GM18873 (cell line): ENCODE measurements at regions not wholly inside any gene's neighbourhood (a gene's known extent, or its start where the extent isn't known, plus 50 kb on each side); places are given as distances from the start of the nearest gene placed in this dataset.
"Not testable (repeated sequence)": the region's sequence is repeated elsewhere in the genome, so short reads cannot be mapped to it uniquely, and the experiment has no call there.

ENCODE experiments used
- ATAC-seq: cut with Tn5 transposase; IDR thresholded peaks from one replicate; pipeline ENCODE4 v1.9.1; 2021; ENCODE audit warnings: mild to moderate bottlenecking, moderate library complexity, moderate number of reproducible peaks; ENCODE audit not compliant: unreplicated experiment, low FRiP score

DNA sequence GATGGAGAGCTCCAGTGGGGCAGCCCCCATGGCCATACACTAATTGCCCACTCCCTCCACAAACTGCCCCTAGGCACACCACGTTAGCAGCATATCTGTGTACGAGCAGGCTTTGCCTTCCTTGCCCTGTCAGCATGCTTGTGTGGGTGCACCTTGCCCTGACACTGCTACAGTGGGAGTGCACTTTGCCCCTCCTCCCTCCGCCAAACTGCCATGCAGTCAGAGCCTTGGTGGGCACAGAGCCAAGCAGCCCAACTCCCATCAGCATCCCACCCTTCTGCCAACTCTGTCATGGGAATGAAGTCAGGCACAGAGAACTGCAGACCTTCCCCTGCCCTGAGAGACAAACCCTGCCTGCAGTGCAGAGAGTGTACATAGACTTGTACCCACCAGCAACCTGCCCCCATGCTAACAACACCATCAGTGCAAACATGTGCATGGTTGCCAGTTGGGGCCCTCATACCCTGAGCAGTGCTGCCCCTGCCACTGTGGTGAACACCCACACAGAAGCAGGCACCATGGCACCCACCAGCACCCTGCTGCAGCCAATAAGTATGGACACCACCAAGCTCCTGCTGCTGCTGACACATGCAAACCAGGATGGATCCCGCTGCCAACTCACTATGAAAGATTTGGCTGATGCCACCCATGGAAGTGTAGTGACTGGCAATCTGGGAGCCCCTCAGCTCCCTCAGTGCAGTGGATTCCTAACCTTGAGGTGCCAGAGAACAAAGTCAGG, 1197.7 kb upstream of the CELF2 start:
- no peak for ATAC-seq

DNA sequence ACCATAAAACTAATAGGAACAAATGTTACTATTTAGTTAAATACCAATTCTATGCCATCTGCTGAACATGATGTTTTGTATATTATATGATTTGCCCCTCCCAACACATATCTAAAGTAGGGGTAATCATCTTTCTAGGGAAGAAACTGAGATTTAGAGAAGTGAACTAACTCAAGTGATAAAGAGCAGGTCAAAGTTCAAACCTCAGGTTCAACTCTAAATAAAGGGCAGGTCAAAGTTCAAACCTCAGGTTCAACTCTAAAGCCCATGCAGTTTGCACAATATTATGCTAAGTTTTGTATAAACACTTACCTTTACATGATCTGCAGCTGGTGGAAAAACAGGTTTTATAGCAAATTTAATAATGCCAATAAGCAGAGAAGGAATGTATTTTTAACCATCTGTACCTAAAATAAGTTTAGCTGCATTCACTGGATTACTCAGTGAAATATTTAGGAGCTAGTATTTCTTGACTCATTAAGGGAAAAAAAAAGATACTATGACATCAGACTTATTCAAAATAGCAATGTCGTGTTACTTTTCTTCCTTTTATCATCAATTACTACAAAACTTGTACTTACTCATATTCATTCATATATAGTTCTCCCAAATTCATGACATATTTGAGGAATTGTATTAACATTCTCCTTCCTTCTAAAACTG, 1194.3 kb upstream of the CELF2 start:
- no peak for ATAC-seq

DNA sequence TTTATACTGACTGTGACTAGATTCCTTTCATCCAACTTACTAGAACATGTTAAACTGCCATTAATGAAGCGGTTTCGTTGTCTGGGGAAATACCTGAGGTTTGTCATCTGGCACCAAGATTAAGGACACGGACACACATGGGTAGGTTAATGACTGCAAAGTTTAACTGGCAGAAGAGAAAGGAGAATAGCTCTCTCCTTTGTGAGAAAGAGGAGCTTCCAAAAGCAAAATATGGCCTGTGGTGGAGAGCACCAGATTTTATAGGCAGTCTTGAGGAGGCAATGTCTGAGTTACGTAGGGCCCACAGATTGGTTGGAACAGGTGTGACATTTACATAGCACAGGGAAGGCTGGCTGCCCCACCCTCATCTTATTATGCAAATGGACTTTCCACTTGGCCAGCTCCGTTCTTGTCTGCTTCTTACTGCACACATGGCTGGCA, 1193.0 kb upstream of the CELF2 start:
- no peak for ATAC-seq

DNA sequence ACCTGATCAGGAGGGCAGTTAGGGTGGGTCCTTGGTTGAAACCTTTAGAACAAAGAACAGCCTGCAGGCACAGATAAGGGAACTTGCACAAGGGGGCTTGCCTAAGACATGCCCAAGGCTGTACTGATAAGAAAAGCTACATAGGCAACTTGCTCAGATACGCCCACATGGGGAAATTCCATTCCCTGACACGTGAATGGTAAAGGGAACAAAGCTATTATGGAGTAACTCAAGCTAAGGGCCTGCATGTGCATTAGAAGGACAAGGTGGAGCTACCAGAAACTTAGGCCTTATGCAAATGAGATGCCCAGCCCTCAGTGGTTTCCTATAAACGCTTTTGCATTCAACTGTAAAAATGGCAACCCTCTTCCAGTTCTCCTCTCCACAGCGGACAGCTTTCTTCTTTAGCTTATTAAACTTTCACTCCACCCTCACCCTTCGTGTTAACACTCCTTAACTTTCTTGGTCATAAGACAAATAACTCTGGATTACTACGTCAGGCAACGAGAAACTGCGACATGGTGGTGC, 1192.1 kb upstream of the CELF2 start:
- no peak for ATAC-seq

DNA sequence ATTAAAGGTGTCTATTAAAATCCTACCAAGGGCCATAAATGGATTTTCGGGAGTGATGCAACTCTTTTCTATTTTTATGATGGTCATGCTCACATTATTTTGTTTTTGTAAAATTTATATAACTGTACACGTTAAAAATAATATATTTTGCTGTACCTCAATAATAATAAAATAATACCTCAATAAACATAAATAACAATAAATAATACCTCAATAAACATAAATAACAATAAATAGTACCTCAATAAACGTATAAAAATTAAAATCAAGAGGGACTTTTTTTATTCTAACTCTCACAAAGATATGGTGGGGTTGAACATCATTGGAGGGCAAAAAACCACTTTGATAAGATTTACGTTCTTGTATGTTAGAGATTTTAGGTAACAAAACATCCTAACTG, 1189.6 kb upstream of the CELF2 start:
- ATAC-seq = no peak

DNA sequence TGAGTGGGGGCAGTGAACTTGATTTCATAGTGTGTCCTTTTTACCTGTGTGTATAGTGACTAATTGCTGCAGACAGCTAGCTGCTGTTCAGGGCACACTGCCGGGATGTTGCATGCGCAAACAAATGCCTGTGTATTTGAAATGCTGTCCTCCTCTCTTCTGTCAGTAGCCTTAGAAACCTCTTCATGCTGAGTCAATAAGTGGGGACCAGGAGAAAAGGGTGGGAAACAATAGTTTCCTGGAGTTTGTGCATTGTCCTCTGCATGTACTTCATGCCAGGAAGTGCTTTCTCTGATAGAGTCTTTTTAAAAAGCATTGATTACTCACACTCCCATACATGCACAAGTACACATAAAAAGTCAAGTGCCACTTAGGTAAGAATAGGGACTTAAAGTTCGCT, 1183.7 kb upstream of the CELF2 start:
- ATAC-seq = no peak

DNA sequence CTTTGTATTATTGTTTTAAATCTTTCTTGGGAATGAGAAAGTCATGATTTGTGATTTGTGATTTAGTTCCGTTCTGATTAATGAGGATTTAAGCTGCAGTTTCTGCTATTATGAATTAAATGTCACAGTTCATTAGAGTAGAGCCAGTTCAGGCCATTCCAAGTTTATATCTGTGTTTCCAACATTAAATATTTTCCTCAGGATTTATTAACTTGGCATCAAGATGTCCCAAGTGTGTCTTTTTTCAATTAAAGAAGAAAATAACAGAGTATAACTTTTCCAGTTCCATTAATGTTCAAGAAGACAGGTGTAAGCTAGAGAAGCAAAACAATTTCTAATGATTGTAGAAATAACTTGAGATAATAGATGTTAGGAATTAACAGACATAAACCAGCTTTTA, 1183.2 kb upstream of the CELF2 start:
- no peak for ATAC-seq

DNA sequence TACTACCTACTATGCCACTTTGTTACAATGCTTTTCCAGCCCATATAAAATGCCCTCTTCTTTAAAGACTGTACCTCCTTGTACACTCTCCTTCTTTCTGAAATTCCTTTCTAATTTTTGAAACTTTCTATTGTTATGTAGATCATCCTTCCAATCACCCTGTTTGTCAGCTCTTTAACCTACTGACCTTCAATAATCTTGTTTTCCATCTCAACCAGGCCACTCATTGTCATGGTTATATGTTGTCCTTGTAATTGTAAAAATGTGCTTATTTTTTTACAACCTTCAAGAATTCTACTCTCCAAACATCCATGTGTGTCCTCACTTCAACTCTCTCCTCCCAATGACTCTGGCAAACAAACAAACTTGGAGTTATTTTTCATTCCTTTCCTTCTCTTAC, 1172.6 kb upstream of the CELF2 start:
- no peak for ATAC-seq

DNA sequence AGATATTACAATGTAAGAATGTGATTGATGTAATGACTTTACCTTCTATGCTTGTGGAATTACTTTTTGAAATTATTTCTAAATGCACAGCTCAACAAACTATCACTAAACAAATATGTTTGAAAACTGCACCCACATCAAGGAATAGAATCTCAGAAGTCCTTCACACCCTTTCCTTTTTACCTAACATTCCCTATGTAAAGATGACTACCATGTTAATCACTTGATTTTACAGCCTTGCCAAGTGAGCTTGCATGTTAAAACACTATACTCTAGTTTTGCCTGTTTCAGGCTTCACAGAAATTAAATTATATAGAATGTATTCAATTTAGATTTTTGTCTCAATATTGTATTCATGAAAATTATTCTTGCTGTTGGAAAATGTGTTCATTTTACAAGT, 1169.4 kb upstream of the CELF2 start:
- ATAC-seq = no peak

DNA sequence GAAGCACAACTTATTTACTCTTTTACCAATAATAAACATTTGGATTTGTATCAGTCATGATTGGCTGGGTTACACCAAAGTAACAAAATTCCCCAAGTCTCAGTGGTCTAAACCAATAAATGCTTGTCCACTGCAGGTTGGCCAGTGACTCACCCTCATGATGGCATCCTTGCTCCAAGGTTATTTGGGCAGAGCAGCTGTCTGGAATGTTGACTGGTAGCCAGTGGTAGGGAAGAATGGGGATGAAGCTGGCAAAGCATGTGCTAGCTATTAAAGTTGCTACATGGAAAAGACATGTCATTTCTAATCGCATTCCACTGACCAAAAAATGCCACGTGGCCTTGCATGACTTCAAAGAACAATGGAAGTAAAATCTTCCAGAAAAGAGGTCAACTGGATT, 1168.7 kb upstream of the CELF2 start:
- ATAC-seq = no peak

DNA sequence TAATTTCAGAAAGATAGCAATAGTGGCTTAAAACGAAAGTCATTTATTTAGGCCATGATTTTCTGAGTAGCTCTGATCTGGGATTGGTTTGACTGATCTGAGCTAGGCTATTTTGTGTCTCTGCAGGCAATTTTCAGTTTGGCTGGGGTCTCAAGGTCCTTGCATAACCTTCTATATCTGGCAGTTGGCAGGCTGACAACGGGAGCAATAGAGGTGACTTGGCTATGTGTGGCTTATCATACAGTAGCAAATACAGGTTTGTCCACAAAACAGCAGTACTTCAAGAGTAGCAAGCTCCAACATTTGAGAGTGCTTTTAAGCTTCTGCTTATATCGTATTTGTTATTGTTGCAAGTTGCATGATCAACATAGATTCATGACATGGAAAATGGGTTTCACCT, 1167.3 kb upstream of the CELF2 start:
- ATAC-seq = no peak

DNA sequence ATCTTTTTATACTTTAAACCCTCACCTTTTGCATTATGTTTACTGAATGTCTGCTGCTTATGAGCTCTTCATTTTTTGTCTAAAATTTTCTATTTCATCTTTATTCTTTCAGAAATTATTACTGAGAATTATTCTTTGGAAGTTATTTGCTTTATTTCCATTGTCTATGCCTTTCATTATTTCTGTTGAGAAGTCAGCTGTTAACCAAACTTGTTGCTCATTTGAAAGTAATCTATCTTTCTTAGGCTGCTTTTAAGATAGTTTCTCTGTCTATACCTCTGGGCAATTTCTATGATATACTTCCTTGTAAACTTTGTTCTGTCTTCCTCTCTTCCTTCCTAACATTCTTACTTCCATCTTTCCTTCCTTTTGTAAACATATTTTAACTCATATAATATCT, 1165.9 kb upstream of the CELF2 start:
- no peak for ATAC-seq

DNA sequence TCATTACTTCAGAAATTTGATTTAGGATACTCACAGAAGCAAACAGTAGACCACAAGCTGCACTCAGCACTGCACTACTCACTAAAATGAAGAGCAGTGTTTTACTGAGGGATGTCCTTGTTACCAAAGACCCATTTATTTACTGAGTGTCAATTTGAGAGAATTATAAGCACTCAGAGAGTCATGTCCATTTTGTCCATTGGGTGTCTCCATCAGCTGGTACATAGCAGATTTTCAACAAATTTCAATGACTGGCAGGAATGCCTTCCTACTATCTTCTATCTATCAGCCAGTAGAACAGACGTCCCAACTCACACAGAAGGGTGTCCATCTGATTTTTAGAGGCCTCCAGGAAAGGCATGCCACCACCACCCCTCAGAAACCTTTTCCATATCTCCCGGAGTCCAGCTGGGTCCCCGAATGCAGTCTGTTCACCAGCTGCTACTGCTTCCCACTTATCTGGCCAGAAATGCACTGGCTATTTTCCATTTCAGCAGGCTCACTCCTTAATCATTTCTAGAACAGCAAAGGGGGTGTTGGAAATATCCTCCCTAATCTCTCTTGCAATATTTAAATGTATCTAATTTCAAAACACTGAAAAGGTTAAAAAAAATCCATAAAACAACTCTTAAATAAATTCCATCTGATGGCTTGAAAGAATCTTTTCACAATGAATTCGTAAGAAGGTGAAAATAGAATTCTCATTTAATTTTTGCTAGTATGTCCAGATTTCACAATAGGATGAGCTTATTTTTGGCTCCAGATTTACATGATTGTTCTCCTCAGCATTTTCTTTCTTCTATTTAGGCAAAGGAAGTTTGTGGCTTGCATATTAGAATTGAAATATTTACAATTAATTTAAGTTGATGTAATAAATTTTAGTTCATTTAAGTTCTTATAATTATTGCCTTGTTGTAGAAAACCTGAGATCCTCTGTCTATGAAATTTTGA, 1164.0 kb upstream of the CELF2 start:
- no peak for ATAC-seq

DNA sequence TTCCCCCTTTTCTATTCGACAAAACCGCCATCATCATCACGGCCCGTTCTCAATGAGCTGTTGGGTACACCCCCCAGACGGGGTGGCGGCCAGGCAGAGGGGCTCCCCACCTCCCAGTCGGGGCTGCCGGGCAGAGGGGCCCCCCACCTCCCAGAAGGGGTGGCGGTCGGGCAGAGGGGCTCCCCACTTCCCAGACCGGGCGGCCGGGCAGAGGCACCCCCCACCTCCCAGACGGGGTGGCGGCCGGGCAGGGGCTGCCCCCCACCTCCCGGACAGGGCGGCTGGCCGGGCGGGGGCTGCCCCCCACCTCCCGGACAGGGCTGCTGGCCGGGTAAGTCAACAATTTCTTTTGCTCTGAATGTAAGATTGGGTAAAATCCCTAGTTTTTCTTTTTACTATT, 1162.2 kb upstream of the CELF2 start:
- not testable (repeated sequence) for ATAC-seq

DNA sequence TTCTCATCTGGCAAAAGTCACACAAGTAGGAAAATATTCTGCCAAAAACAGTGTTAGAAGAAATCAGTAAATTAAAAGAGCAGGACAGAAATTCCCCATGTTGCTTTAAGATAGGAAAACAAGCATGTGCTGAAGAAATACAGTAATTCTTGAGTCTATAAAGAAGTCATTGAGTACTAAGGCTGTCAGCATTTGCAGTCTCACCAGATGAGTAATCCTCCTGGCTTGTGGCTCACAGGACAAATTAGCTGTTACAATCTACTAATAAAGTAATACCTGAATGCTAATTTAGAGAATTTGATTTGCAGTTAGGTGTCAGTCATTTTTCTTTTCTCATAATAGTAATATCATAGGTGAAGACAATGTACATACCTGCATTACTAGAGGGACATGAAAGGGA, 1158.9 kb upstream of the CELF2 start:
- ATAC-seq = no peak

DNA sequence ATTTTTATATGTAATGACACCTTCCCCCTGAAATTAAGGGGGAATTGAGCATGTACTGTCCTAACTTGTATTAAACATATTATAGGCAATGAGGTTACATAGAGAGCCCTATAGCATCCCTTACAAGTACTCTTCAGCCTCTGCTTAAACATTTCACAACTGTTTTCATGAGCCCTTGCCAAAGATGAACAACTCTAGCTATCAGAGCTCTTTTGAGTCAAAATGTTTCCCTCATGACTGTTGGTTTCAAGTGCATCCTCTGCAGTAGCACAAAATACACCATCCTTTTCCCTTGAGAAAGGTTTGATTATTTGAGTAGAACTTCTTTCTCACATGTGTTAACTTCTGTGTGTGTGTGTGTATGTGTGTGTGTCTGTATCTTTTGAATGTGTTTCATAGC, 1157.6 kb upstream of the CELF2 start:
- no peak for ATAC-seq

DNA sequence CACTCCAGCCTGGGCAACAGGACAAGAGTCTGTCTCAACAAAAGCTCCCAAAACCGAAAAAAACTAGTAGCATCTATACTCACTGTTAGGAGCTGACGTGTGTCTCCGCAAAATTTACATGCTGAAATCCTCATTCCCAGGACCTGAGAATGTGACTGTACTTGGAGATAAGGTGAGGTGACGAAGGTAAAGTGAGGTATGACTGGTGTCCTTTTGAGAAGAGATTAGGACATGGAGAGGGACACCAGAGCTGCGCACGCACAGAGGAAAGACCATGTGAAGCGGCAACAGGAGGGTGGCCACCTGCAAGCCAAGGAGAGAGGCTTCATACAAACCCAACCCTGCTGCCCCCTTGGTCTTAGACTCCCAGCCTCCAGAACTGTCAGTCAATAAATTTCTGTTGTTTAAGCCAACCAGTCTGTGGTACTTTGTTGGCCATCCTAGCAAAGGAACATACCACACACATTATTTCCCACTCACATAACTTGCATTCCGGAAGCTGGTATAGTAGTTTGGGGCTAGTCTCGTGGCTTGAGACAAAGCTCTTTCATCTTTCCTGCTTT, 1154.0 kb upstream of the CELF2 start:
- no peak for ATAC-seq

DNA sequence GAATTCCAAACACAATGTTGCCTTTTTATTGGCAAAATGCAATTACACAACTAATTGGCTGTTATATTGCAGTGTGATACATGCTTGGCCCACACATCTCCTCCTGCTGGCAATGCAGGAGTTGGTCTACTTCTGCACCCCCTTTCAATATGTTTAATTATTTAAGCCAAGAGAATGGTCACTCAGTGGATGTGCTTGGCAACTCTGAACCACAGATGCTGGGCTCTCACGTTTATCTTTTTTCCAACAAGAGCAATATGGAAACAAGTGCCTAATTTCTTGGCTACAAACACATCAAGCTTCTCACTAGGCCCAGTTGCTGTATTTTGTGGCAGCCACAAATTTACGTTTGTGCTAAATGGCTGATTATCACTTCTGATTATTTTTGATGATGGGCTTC, 1149.2 kb upstream of the CELF2 start:
- no peak for ATAC-seq

DNA sequence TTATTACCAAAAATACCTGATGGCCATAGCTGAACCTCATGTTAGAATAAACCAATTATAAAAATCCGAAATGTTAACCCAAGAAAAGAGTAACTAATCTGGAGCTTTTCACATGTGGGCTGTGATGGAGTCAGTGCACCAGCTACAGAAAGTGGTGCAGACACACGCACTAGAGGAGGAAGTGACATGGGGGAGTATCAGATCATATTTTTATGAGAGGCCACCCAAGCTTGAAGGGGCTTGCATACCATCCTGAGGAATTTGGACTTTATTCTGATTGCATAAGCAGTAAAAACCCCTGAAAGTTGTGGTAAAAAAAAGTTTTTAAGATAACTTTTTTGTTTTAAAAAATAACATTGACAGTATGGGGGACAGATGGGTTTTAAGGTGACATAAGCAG, 1148.5 kb upstream of the CELF2 start:
- no peak for ATAC-seq

DNA sequence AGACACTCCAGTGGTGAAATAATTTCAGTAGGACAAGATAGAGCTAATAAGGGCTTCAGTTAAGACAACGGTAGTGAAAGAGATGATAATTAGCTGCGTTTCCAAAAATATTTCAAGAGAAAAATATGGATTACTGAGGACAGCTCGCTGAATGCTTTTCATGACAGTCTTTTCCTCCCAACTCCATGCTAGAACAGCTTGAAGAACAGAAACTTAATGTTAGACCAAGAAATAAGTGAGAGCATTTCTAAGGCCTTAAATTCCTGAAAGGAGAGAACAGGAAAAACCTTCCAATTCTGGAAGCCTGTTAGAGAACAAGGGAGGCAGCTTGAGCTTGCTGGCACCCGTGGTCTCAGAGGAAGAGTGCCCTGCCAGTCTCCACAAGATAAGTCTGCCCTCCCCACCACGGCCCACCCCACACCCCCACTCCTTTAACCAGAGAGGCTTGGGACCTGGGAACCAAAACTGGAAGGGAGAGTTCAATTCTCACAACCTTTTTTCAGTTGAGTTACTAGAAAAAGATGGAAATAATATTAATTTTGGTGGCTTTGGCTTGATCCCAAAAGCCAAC, 1148.0 kb upstream of the CELF2 start:
- no peak for ATAC-seq
